Lung (tissue), 11 donors: ENCODE measurements at regions not wholly inside any gene's neighbourhood (a gene's known extent, or its start where the extent isn't known, plus 50 kb on each side); places are given as distances from the start of the nearest gene placed in this dataset.

Experiments used
- ATAC-seq: fragments of 200-7000 bp; cut with Tn5 transposase; one replicate; pipeline ENCODE4 v1.9.1; 2020; ENCODE audit warnings: moderate number of reproducible peaks; ENCODE audit not compliant: insufficient read depth, low FRiP score
- DNase-seq, 3 donors: peaks; one replicate each; pipeline ENCODE4 v3.0.0-alpha.2; 2013 to 2017
- H3K27ac ChIP-seq, 2 donors: one replicate each; pipeline ENCODE4 v1.5.1; 2013; ENCODE audit warnings: mild to moderate bottlenecking in 2 of 2, moderate library complexity in 2 of 2, control low read depth in 1 of 2, inconsistent platforms in 1 of 2, low read depth in 1 of 2, low read length in 1 of 2
- H3K27me3 ChIP-seq, 3 donors: one replicate each; pipeline ENCODE4 v1.5.1; 2013; ENCODE audit warnings: low read length in 2 of 3; ENCODE audit not compliant: control insufficient read depth in 3 of 3, insufficient read depth in 3 of 3
- H3K36me3 ChIP-seq, 4 donors: one replicate each; pipeline ENCODE4 v1.5.1; 2013; ENCODE audit warnings: low read length in 4 of 4, mild to moderate bottlenecking in 1 of 4, moderate library complexity in 1 of 4; ENCODE audit not compliant: control insufficient read depth in 4 of 4, insufficient read depth in 4 of 4
- H3K4me1 ChIP-seq, 5 donors: one replicate each; pipeline ENCODE4 v1.5.1; 2013; ENCODE audit warnings: low read length in 5 of 5, mild to moderate bottlenecking in 2 of 5, moderate library complexity in 1 of 5; ENCODE audit not compliant: control insufficient read depth in 5 of 5, insufficient read depth in 5 of 5
- H3K4me3 ChIP-seq: one replicate; pipeline ENCODE4 v1.5.1; 2013; ENCODE audit warnings: mild to moderate bottlenecking, control low read depth, moderate library complexity
- H3K9ac ChIP-seq, 2 donors: one replicate each; pipeline ENCODE4 v1.5.1; 2013; ENCODE audit warnings: low read length in 2 of 2, control low read depth in 1 of 2; ENCODE audit not compliant: insufficient read depth in 1 of 2
- H3K9me3 ChIP-seq, 4 donors: one replicate each; pipeline ENCODE4 v1.5.1; 2013; ENCODE audit warnings: low read length in 3 of 4, mild to moderate bottlenecking in 1 of 4, moderate library complexity in 1 of 4; ENCODE audit not compliant: control insufficient read depth in 4 of 4, insufficient read depth in 3 of 4
- CTCF ChIP-seq: IDR thresholded peaks from 2 replicates; pipeline ENCODE4 v1.5.1; 2012; ENCODE audit warnings: mild to moderate bottlenecking; ENCODE audit errors: control extremely low read depth, extremely low read depth
- WGBS, 2 donors: extraction: QIAGEN DNeasy Blood & Tissue Kit; methylation state at CpG; one replicate each; pipeline ENCODE4 v1.1.7; 2013; 5-methylcytosine and 5-hydroxymethylcytosine counted together
- donor health status: control.
- donor health status: control.
- donor health status: Bipolar disorder and iron deficiency.
- donor health status: healthy.
- donor health status: DM: yes; HTN: yes; CAD: no.

DNA sequence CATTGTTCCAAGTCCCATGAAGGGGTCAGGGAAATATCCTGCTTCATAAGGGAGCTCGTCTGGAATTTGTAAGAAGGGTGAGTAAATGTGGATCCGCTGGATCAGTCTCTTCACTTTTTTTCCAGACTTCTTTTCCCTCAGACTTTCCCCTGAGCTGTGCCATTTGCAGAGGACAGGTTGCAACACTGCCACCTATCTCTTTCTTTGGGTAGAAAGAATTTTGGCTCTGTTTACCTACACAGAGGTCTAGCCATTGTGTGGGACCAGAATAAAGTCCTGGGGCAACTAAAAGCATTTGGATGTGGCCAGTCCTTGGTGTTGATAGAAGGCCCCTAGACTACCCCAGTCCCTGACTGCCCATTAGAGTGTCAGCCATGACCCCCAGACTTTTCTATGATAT is 1146.7 kb upstream of the PRMT6 start:
- 57 to 74% methylated on average over 2 of the region's 2 CpGs for WGBS, 2 donors
- TF ChIP-seq CTCF: no peak

GRCh38 chr1:105914403-105914802 is 1142.1 kb upstream of the PRMT6 start:
- ATAC-seq: no peak
- 82 to 83% methylated on average over 5 of the region's 5 CpGs for WGBS, 2 donors

More for the DNA sequence above, 1146.7 kb upstream of the PRMT6 start:
- H3K9me3 ChIP-seq: peaks cover 0 to 5% (median 0%) of the 10 kb centered on the region in 4 donors
- no peak overlapping the region for H3K27ac ChIP-seq
- H3K9ac ChIP-seq: no peak overlapping the region
- no peaks in the 10 kb centered on the region for H3K4me1 ChIP-seq
- DNase-seq (no peak), ATAC-seq (no peak)
- H3K36me3 ChIP-seq: no peaks in the 10 kb centered on the region
- H3K27me3 ChIP-seq: no peaks in the 10 kb centered on the region
- no peak overlapping the region for H3K4me3 ChIP-seq

GRCh38 chr1:105934806-105935205 is 1121.7 kb upstream of the PRMT6 start:
- no peak overlapping the region for H3K27ac ChIP-seq
- H3K4me1 ChIP-seq: no peaks in the 10 kb centered on the region
- DNase-seq (no peak), ATAC-seq (no peak)
- H3K9ac ChIP-seq: no peak overlapping the region
- 53 to 67% methylated on average over 1 of the region's 1 CpG for WGBS, 2 donors
- no peak overlapping the region for H3K4me3 ChIP-seq
- peaks cover 0 to 2% (median 0%) of the 10 kb centered on the region in 4 donors for H3K9me3 ChIP-seq
- TF ChIP-seq CTCF: no peak
- no peaks in the 10 kb centered on the region for H3K27me3 ChIP-seq
- no peaks in the 10 kb centered on the region for H3K36me3 ChIP-seq

More at GRCh38 chr1:105914403-105914802, 1142.1 kb upstream of the PRMT6 start:
- Histone ChIP-seq H3K4me1 (no peaks in the 10 kb centered on the region), H3K27ac (no peak overlapping the region), H3K27me3 (no peaks in the 10 kb centered on the region), H3K36me3 (no peaks in the 10 kb centered on the region), H3K4me3 (no peak overlapping the region), H3K9ac (no peak overlapping the region), H3K9me3 (peaks cover 0 to 2% (median 0%) of the 10 kb centered on the region in 4 donors)
- TF ChIP-seq CTCF: no peak
- peak in 2 of 3 donors; percentile 22 to 23 for DNase-seq

GRCh38 chr1:105964879-105965278 is 1091.6 kb upstream of the PRMT6 start:
- H3K27me3 ChIP-seq: no peaks in the 10 kb centered on the region
- ATAC-seq (no peak), DNase-seq (no peak)
- 82 to 90% methylated on average over 4 of the region's 4 CpGs for WGBS, 2 donors
- peaks cover 0 to 5% (median 0%) of the 10 kb centered on the region in 4 donors for H3K9me3 ChIP-seq
- no peaks in the 10 kb centered on the region for H3K36me3 ChIP-seq
- H3K9ac ChIP-seq: no peak overlapping the region
- no peak for TF ChIP-seq CTCF
- H3K4me1 ChIP-seq: no peaks in the 10 kb centered on the region
- no peak overlapping the region for H3K4me3 ChIP-seq
- no peak overlapping the region for H3K27ac ChIP-seq
